DND-41 (cell line): ENCODE measurements at regions not wholly inside any gene's neighbourhood (a gene's known extent, or its start where the extent isn't known, plus 50 kb on each side); places are given as distances from the start of the nearest gene placed in this dataset.

Experiments
- ATAC-seq: fragments of 200-7000 bp; cut with Tn5 transposase; 3 replicates; pipeline ENCODE4 v1.9.1; 2021; ENCODE audit warnings: low read depth; ENCODE audit not compliant: insufficient read depth
- DNase-seq: peaks from one replicate; pipeline ENCODE4 v3.0.0-alpha.2; 2020
- H2AFZ ChIP-seq: 2 replicates; pipeline ENCODE4 v1.6.0; 2012; ENCODE audit warnings: low read depth, low read length
- H3K27ac ChIP-seq: 2 replicates; pipeline ENCODE4 v1.5.1; 2012; ENCODE audit warnings: low read length, inconsistent platforms
- H3K27me3 ChIP-seq: fragments of 200-600 bp; sonication (generic); 2 replicates; pipeline ENCODE4 v1.6.0; 2012; ENCODE audit warnings: low read length, mild to moderate bottlenecking, inconsistent platforms; ENCODE audit not compliant: insufficient read depth, poor library complexity
- H3K36me3 ChIP-seq: 2 replicates; pipeline ENCODE4 v1.5.1; 2012; ENCODE audit warnings: low read length, inconsistent platforms; ENCODE audit not compliant: insufficient read depth
- H3K4me1 ChIP-seq: 2 replicates; pipeline ENCODE4 v1.5.1; 2012; ENCODE audit warnings: mild to moderate bottlenecking, low read length; ENCODE audit not compliant: insufficient read depth
- H3K4me2 ChIP-seq: 2 replicates; pipeline ENCODE4 v1.6.0; 2012; ENCODE audit warnings: mild to moderate bottlenecking, moderate library complexity, low read length, inconsistent platforms; ENCODE audit not compliant: insufficient read depth
- H3K4me3 ChIP-seq, 2 experiments: fragments of 200-600 bp in 1 of 2; shearing (Covaris generic) in 1 of 2; 2 replicates each; pipeline ENCODE4 v1.5.1; 2012 to 2016; ENCODE audit warnings: inconsistent platforms in 2 of 2, low read length in 2 of 2, mild to moderate bottlenecking in 2 of 2, low read depth in 1 of 2, moderate library complexity in 1 of 2
- H3K79me2 ChIP-seq: 2 replicates; pipeline ENCODE4 v1.6.0; 2012; ENCODE audit warnings: low read length, inconsistent platforms; ENCODE audit not compliant: insufficient read depth
- H3K9ac ChIP-seq: 2 replicates; pipeline ENCODE4 v1.6.0; 2012; ENCODE audit warnings: low read depth, mild to moderate bottlenecking, inconsistent platforms, low read length, moderate library complexity
- H3K9me3 ChIP-seq: 2 replicates; pipeline ENCODE4 v1.5.1; 2012; ENCODE audit warnings: low read length, moderate library complexity, mild to moderate bottlenecking, inconsistent platforms; ENCODE audit not compliant: insufficient read depth, severe bottlenecking
- H4K20me1 ChIP-seq: 2 replicates; pipeline ENCODE4 v1.6.0; 2012; ENCODE audit warnings: low read length; ENCODE audit not compliant: insufficient read depth
- CTCF ChIP-seq: IDR thresholded peaks from 2 replicates; pipeline ENCODE4 v1.5.1; 2012; ENCODE audit warnings: borderline replicate concordance, low read length, moderate library complexity, mild to moderate bottlenecking; ENCODE audit not compliant: poor library complexity, severe bottlenecking; ENCODE audit errors: extremely low read depth
- EZH2 ChIP-seq: IDR thresholded peaks from 3 replicates; pipeline ENCODE4 v1.6.1; 2012; ENCODE audit warnings: borderline replicate concordance, low read depth, mild to moderate bottlenecking, moderate library complexity, low read length, inconsistent platforms; ENCODE audit not compliant: severe bottlenecking

- no peaks in the 10 kb centered on the region for H4K20me1 ChIP-seq
- H3K4me1 ChIP-seq, result no peaks in the 10 kb centered on the region
- no peak overlapping the region for H3K27ac ChIP-seq
- H3K27me3 ChIP-seq, result no peaks in the 10 kb centered on the region
- H2AFZ ChIP-seq, result no peak overlapping the region
- H3K4me2 ChIP-seq, result no peak overlapping the region
- no peaks in the 10 kb centered on the region for H3K36me3 ChIP-seq
- H3K79me2 ChIP-seq, result no peaks in the 10 kb centered on the region
- TF ChIP-seq CTCF, result no peak
- TF ChIP-seq EZH2, result no peak
- no peak overlapping the region for H3K4me3 ChIP-seq
- no peak for DNase-seq
- no peak overlapping the region for H3K9ac ChIP-seq
- H3K9me3 ChIP-seq, result no peaks in the 10 kb centered on the region
- no peak for ATAC-seq
Observed at GRCh38 chr5:166909040-166909439, 1382.4 kb upstream of the WWC1 start.

GRCh38 chr5:166909926-166910325, 1381.5 kb upstream of the WWC1 start:
- TF ChIP-seq CTCF, result no peak
- TF ChIP-seq EZH2, result no peak
- Histone ChIP-seq H3K27ac (no peak overlapping the region), H3K4me1 (no peaks in the 10 kb centered on the region), H3K9ac (no peak overlapping the region), H3K36me3 (no peaks in the 10 kb centered on the region), H3K27me3 (no peaks in the 10 kb centered on the region), H2AFZ (no peak overlapping the region), H3K4me2 (no peak overlapping the region), H3K4me3 (no peak overlapping the region), H3K79me2 (no peaks in the 10 kb centered on the region), H3K9me3 (no peaks in the 10 kb centered on the region), H4K20me1 (no peaks in the 10 kb centered on the region)
- ATAC-seq (no peak), DNase-seq (no peak)

- H4K20me1 ChIP-seq, result no peaks in the 10 kb centered on the region
- no peaks in the 10 kb centered on the region for H3K4me1 ChIP-seq
- no peak overlapping the region for H3K27ac ChIP-seq
- no peaks in the 10 kb centered on the region for H3K79me2 ChIP-seq
- H3K9ac ChIP-seq, result no peak overlapping the region
- H2AFZ ChIP-seq, result no peak overlapping the region
- H3K36me3 ChIP-seq, result no peaks in the 10 kb centered on the region
- ATAC-seq, result no peak
- no peak overlapping the region for H3K4me3 ChIP-seq
- H3K4me2 ChIP-seq, result no peak overlapping the region
- no peaks in the 10 kb centered on the region for H3K27me3 ChIP-seq
- TF ChIP-seq CTCF, result no peak
- no peaks in the 10 kb centered on the region for H3K9me3 ChIP-seq
- DNase-seq, result no peak
Observed at GRCh38 chr5:166910995-166911394, 1380.5 kb upstream of the WWC1 start.

GRCh38 chr5:166916021-166916420, 1375.4 kb upstream of the WWC1 start:
- no peak for DNase-seq
- Histone ChIP-seq H3K27ac (no peak overlapping the region), H3K4me1 (no peaks in the 10 kb centered on the region), H3K27me3 (no peaks in the 10 kb centered on the region), H2AFZ (no peak overlapping the region), H3K79me2 (no peaks in the 10 kb centered on the region), H3K4me2 (no peak overlapping the region), H3K9ac (no peak overlapping the region), H3K4me3 (no peak overlapping the region), H3K9me3 (no peaks in the 10 kb centered on the region), H3K36me3 (no peaks in the 10 kb centered on the region), H4K20me1 (no peaks in the 10 kb centered on the region)
- no peak for ATAC-seq
- no peak for TF ChIP-seq EZH2
